Skeletal muscle satellite cell (primary cell): ENCODE measurements at regions not wholly inside any gene's neighbourhood (a gene's known extent, or its start where the extent isn't known, plus 50 kb on each side); places are given as distances from the start of the nearest gene placed in this dataset.

Source experiments
- H3K27me3 ChIP-seq: 2 replicates; pipeline ENCODE4 v1.7.0; 2013; ENCODE audit warnings: low read length; ENCODE audit not compliant: control insufficient read depth, insufficient read depth
- H3K36me3 ChIP-seq: 2 replicates; pipeline ENCODE4 v1.7.0; 2013; ENCODE audit warnings: mild to moderate bottlenecking, control low read depth, low read length; ENCODE audit not compliant: insufficient read depth
- H3K4me1 ChIP-seq: 2 replicates; pipeline ENCODE4 v1.7.0; 2013; ENCODE audit warnings: low read length; ENCODE audit not compliant: control insufficient read depth, insufficient read depth
- H3K4me2 ChIP-seq: 2 replicates; pipeline ENCODE4 v1.7.0; 2013; ENCODE audit warnings: mild to moderate bottlenecking, low read length
- H3K4me3 ChIP-seq: 2 replicates; pipeline ENCODE4 v1.7.0; 2013; ENCODE audit warnings: low read length
- H3K9ac ChIP-seq: 2 replicates; pipeline ENCODE4 v1.7.0; 2013; ENCODE audit warnings: mild to moderate bottlenecking, low read depth, low read length, moderate library complexity
- H3K9me3 ChIP-seq: replicated peaks from 2 replicates; pipeline ENCODE4 v1.7.0; 2013; ENCODE audit warnings: mild to moderate bottlenecking, control low read depth, low read length

- Histone ChIP-seq H3K4me3 (no peak overlapping the region), H3K9ac (no peak overlapping the region), H3K9me3 (no peaks in the 10 kb centered on the region), H3K4me1 (peaks cover 4% of the 10 kb centered on the region), H3K4me2 (no peak overlapping the region), H3K27me3 (no peaks in the 10 kb centered on the region), H3K36me3 (no peaks in the 10 kb centered on the region)
These were observed 139.2 kb downstream of the RXFP2 start for GRCh38 chr13:31878495-31878894.

- Histone ChIP-seq H3K9me3 (no peaks in the 10 kb centered on the region), H3K27me3 (no peaks in the 10 kb centered on the region), H3K4me3 (no peak overlapping the region), H3K4me1 (peaks cover 4% of the 10 kb centered on the region), H3K9ac (no peak overlapping the region), H3K36me3 (no peaks in the 10 kb centered on the region), H3K4me2 (no peak overlapping the region)
These were observed 139.6 kb downstream of the RXFP2 start for GRCh38 chr13:31878955-31879354.

- no peak overlapping the region for H3K4me3 ChIP-seq
- H3K9ac ChIP-seq: no peak overlapping the region
- peaks cover 10% of the 10 kb centered on the region for H3K4me1 ChIP-seq
- peak overlapping the region; percentile 8 for H3K4me2 ChIP-seq
- no peaks in the 10 kb centered on the region for H3K27me3 ChIP-seq
- no peaks in the 10 kb centered on the region for H3K36me3 ChIP-seq
- H3K9me3 ChIP-seq: no peaks in the 10 kb centered on the region
These were observed 141.6 kb downstream of the RXFP2 start for GRCh38 chr13:31880851-31881494.

- no peaks in the 10 kb centered on the region for H3K27me3 ChIP-seq
- H3K36me3 ChIP-seq: no peaks in the 10 kb centered on the region
- H3K4me2 ChIP-seq: no peak overlapping the region
- peaks cover 15% of the 10 kb centered on the region for H3K4me1 ChIP-seq
- H3K9ac ChIP-seq: no peak overlapping the region
- no peaks in the 10 kb centered on the region for H3K9me3 ChIP-seq
- no peak overlapping the region for H3K4me3 ChIP-seq
These were observed 142.2 kb downstream of the RXFP2 start for GRCh38 chr13:31881495-31881882.

- no peaks in the 10 kb centered on the region for H3K9me3 ChIP-seq
- H3K9ac ChIP-seq: no peak overlapping the region
- peaks cover 28% of the 10 kb centered on the region for H3K4me1 ChIP-seq
- H3K36me3 ChIP-seq: no peaks in the 10 kb centered on the region
- H3K27me3 ChIP-seq: no peaks in the 10 kb centered on the region
- no peak overlapping the region for H3K4me2 ChIP-seq
- no peak overlapping the region for H3K4me3 ChIP-seq
These were observed 143.5 kb downstream of the RXFP2 start for GRCh38 chr13:31882794-31883193.

- no peak overlapping the region for H3K4me3 ChIP-seq
- no peaks in the 10 kb centered on the region for H3K36me3 ChIP-seq
- peaks cover 32% of the 10 kb centered on the region for H3K4me1 ChIP-seq
- no peak overlapping the region for H3K4me2 ChIP-seq
- no peaks in the 10 kb centered on the region for H3K27me3 ChIP-seq
- no peak overlapping the region for H3K9ac ChIP-seq
- no peaks in the 10 kb centered on the region for H3K9me3 ChIP-seq
These were observed 145.2 kb downstream of the RXFP2 start for GRCh38 chr13:31884556-31884955.

GRCh38 chr13:31885994-31886393, 145.6 kb upstream of the FRY start:
- Histone ChIP-seq H3K36me3 (no peaks in the 10 kb centered on the region), H3K4me2 (peak overlapping the region; percentile 29), H3K4me3 (no peak overlapping the region), H3K9me3 (no peaks in the 10 kb centered on the region), H3K27me3 (no peaks in the 10 kb centered on the region), H3K4me1 (peaks cover 33% of the 10 kb centered on the region), H3K9ac (no peak overlapping the region)

GRCh38 chr13:31887286-31887685, 144.3 kb upstream of the FRY start:
- peak overlapping the region; percentile 42 for H3K4me2 ChIP-seq
- peak overlapping the region; percentile 20 for H3K9ac ChIP-seq
- no peaks in the 10 kb centered on the region for H3K36me3 ChIP-seq
- H3K9me3 ChIP-seq: no peaks in the 10 kb centered on the region
- H3K4me1 ChIP-seq: peaks cover 44% of the 10 kb centered on the region
- H3K27me3 ChIP-seq: no peaks in the 10 kb centered on the region
- H3K4me3 ChIP-seq: no peak overlapping the region

GRCh38 chr13:31890946-31891345, 140.6 kb upstream of the FRY start:
- H3K36me3 ChIP-seq: no peaks in the 10 kb centered on the region
- H3K27me3 ChIP-seq: no peaks in the 10 kb centered on the region
- no peaks in the 10 kb centered on the region for H3K9me3 ChIP-seq
- H3K4me3 ChIP-seq: no peak overlapping the region
- H3K4me2 ChIP-seq: no peak overlapping the region
- peak overlapping the region; percentile 44 for H3K9ac ChIP-seq
- peaks cover 44% of the 10 kb centered on the region for H3K4me1 ChIP-seq

GRCh38 chr13:31891472-31891871, 140.1 kb upstream of the FRY start:
- no peaks in the 10 kb centered on the region for H3K36me3 ChIP-seq
- H3K9ac ChIP-seq: peak overlapping the region; percentile 44
- H3K4me1 ChIP-seq: peaks cover 43% of the 10 kb centered on the region
- H3K4me3 ChIP-seq: no peak overlapping the region
- no peaks in the 10 kb centered on the region for H3K9me3 ChIP-seq
- H3K4me2 ChIP-seq: no peak overlapping the region
- no peaks in the 10 kb centered on the region for H3K27me3 ChIP-seq

GRCh38 chr13:31894931-31895330, 136.6 kb upstream of the FRY start:
- Histone ChIP-seq H3K36me3 (no peaks in the 10 kb centered on the region), H3K9me3 (no peaks in the 10 kb centered on the region), H3K27me3 (no peaks in the 10 kb centered on the region), H3K9ac (no peak overlapping the region), H3K4me1 (peaks cover 32% of the 10 kb centered on the region), H3K4me2 (no peak overlapping the region), H3K4me3 (no peak overlapping the region)

- Histone ChIP-seq H3K27me3 (no peaks in the 10 kb centered on the region), H3K9ac (peak overlapping the region; percentile 57), H3K4me2 (no peak overlapping the region), H3K9me3 (no peaks in the 10 kb centered on the region), H3K4me3 (no peak overlapping the region), H3K36me3 (no peaks in the 10 kb centered on the region), H3K4me1 (peaks cover 30% of the 10 kb centered on the region)
These were observed 135.9 kb upstream of the FRY start for GRCh38 chr13:31895691-31896090.
